GM19035 (cell line): ENCODE measurements at regions not wholly inside any gene's neighbourhood (a gene's known extent, or its start where the extent isn't known, plus 50 kb on each side); places are given as distances from the start of the nearest gene placed in this dataset.

Experiments
- ATAC-seq: cut with Tn5 transposase; IDR thresholded peaks from one replicate; pipeline ENCODE4 v1.9.1; 2021; ENCODE audit not compliant: unreplicated experiment

GRCh38 chr16:66070140-66070917 is 296.2 kb upstream of the CDH5 start:
- no peak for ATAC-seq

DNA sequence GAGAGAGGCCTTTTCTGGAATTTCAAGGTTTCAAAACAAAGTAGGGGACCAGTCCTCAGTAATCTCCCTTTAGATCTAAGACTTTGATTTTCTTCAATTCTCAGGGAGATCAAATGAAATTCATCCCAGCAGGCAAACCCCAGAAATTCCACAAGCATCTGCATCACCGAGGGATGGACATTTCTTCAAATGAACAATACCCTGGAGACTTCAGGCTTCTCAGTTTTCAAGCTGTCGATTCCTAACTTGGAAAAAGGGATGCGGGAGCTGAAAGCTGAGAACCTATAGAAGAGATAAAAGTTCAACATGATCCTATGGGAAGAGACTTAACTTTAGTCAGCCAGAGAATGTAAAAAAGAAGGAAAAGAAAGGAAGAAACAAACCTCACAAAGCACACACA is 296.9 kb upstream of the CDH5 start:
- ATAC-seq, result no peak

DNA sequence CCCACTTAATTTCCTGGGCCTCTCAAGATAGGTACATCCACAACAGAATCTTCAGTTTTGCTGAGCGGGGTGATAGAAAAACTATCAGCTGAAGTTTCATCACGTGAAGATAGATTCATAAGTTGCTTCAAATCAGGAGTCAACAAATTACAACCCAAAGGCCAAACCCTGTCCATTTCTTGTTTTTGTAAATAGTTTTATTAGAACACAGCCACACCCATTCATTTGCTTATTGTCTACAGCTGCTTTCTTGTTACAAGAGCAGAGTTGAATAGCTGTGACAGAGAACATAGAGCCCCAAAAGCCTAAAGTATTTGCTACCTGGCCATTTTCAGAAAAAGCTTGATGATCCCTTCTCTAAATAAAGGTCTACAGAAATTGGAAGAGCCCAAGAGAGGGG is 300.1 kb upstream of the CDH5 start:
- no peak for ATAC-seq

GRCh38 chr16:66065925-66066324 is 300.6 kb upstream of the CDH5 start:
- ATAC-seq, result no peak

DNA sequence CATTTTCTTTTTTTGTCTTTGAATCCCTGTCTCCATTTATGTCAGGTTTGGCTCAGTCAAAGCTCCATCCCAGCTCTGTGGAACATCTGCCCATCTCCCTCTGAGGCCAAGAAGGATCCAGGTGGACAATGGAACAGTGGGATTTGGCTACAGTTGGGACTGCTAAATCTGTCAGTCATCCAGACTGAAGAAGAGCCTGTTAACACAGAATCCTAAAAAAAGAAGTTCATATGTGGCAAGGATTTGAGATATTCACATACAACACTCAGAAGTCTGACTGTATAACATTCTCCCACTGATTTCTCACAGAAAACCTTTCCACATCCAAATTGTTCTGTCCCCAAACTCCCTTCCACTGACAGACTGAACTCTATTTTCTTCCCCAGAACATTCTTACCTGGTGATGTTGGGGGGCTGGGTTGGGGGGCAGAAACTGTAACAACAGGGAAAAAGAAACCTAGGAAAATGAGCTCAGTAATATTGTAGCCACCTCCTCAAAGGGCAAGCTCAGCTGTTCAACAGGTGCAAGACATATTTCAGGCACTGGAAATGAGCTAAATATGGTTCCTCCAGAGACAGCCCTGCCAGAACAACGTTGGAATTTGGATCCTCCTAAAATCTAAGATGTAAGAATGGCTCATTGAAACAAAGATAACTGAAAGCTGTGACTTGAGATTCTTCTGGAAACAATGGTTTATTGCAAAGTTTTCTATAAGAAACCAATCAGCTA is 301.5 kb upstream of the CDH5 start:
- ATAC-seq, result no peak

- no peak for ATAC-seq
Measured at GRCh38 chr16:66058832-66059231, 307.7 kb upstream of the CDH5 start.

- ATAC-seq, result no peak
Measured at GRCh38 chr16:66058172-66058691, 308.3 kb upstream of the CDH5 start.

GRCh38 chr16:66057057-66057456 is 309.4 kb upstream of the CDH5 start:
- no peak for ATAC-seq

GRCh38 chr16:66054095-66054494 is 312.4 kb upstream of the CDH5 start:
- ATAC-seq, result no peak

DNA sequence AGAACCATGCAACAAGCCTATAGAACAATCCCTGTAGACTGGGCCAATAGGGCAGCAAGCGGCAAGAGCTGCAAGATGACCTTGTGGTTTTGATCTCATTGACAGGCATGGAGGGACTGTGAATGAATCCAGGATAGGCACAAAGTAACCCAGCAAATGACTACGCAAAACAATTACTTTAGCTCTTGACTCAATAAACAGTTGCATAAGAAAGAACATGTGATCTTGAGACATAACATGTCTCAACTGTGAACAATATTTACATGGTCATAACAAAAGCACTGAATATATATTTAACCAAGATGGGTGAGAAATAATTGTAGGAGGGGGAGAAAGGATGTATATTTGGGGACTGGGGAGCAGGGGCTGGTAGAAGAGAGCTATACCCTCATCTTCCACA is 313.7 kb upstream of the CDH5 start:
- no peak for ATAC-seq

GRCh38 chr16:66050991-66051390 is 315.5 kb upstream of the CDH5 start:
- no peak for ATAC-seq

DNA sequence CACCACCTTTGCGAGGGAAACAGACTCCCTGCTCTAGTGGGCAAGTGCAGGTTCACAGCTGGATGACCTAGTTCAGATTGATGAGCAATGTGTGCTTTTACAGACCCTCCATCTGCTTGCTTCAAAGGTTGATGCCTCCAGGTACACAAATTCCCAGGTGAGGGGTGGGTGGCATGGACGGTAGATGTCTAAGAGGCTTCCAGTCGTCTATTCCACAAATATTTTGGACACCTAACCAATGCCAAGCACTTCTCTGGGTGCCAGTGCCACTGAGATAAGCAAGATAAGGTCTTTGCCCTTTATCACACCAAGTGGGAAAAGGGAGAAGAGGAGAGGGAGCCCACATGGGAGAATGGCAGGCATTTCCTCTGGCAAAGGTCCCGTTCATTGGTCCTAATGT is 316.6 kb upstream of the CDH5 start:
- no peak for ATAC-seq

DNA sequence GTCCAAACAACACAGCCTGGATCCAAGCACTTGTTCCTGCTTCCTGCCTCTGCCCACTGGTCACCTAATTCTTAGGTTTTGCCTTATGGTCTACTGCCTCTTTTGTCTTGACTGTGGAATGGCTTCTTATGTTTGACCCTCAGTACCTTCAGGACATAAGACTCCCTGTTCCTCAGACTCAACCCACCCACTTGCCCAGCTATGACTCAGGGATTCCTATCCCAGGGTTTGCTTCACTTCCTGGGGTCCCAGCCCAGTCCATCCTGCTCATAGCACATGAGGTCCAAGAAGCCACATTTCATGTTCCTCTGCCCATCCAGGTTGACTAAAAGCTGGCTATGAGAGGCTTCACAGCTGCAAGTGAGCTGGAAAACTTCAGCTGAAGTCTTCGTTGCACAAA is 320.9 kb upstream of the CDH5 start:
- no peak for ATAC-seq

DNA sequence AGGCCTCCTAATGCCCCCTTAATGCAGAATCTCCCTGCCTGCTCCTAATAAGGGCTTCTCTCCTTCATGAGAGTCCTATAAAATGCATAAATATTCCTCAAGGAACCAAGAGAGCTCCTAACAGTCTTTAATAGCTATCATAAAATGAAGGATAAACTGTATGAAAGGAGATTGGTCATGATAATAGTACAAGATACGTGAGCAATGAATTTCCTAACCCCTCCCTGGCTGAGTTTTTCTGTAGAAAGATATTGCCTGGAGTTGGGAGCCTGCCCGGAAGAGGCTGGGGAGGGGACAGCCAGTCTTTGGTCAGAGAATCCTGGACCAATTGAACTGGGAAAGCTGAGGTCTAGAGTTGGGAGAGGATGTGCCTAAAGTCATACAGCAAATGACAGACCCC is 321.9 kb upstream of the CDH5 start:
- ATAC-seq, result no peak

- ATAC-seq, result no peak
Measured at GRCh38 chr16:66044089-66044488, 322.4 kb upstream of the CDH5 start.

DNA sequence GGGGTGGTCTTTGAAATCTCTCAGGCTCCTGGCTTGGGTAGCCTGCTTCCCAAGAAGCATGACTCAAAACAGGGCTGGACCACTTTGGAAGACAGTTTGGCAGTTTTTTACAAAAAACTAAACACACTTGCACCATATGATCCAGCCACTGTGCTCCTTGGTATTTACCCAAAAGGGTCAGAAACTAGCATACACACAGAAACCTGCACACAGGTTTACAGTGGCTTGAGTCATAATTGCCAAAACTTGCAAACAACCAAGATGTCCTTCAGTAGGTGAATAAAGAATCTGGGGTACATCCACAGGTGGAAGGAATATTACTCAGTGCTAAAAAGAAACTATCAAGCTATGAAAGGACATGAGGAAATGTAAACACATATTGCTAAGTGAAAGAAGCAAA is 323.2 kb upstream of the CDH5 start:
- ATAC-seq, result no peak

GRCh38 chr16:66042341-66042740 is 324.1 kb upstream of the CDH5 start:
- ATAC-seq, result no peak

DNA sequence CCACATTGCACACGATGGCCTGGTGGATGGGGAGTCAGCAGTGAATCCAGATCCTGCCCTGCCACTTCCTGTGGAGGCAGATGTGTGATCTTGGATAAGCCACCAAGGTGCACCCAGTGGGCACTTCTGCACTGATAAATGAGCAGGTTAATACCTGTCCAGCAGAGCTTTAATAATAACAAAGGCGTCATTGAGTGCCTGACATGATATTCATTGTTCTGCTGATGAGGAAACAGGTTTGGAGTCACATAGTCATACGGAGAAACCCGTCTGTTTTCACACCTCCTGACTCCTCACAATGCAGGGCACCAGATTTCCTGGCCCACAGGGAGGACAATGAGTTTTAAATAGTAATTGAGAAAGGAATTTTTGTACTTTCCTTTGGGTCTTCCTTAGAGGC is 324.6 kb upstream of the CDH5 start:
- ATAC-seq, result no peak

DNA sequence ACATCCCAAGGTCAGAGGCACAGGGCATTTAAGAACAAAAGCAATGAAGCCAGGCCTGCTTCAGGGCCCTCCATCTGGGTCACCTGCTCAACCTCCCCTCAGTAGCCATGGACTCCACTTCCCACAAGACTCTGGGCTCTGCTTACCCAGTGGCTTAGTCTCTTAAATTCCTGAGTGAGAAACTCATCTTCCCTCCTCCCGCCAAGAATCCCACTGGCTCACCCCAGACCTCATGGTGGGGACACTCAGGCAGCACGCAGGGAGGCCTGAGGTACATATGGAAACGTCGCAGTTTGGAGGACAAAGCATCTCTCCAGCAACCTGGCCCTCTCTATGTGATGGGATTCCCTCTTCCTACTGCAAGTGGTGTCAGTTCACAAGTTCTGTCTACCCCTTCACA is 326.7 kb upstream of the CDH5 start:
- ATAC-seq, result no peak

- no peak for ATAC-seq
Measured at GRCh38 chr16:66036793-66037715, 329.4 kb upstream of the CDH5 start.

GRCh38 chr16:66036184-66036583 is 330.3 kb upstream of the CDH5 start:
- no peak for ATAC-seq
